H9 (cell line): ENCODE measurements at regions not wholly inside any gene's neighbourhood (a gene's known extent, or its start where the extent isn't known, plus 50 kb on each side); places are given as distances from the start of the nearest gene placed in this dataset.
"Not testable (repeated sequence)": the region's sequence is repeated elsewhere in the genome, so short reads cannot be mapped to it uniquely, and the experiment has no call there.

Experiments used
- DNase-seq: peaks from one replicate; pipeline ENCODE4 v3.0.0-alpha.2; 2017
- H2AFZ ChIP-seq: one replicate; pipeline ENCODE4 v1.6.1; 2013; ENCODE audit warnings: mild to moderate bottlenecking, low read length, control low read depth, moderate library complexity
- H2AK5ac ChIP-seq: 2 replicates; pipeline ENCODE4 v1.6.1; 2013; ENCODE audit warnings: low read length, control low read depth, mixed read lengths; ENCODE audit not compliant: insufficient read length
- H2BK120ac ChIP-seq: one replicate; pipeline ENCODE4 v1.6.1; 2013; ENCODE audit warnings: low read depth, mild to moderate bottlenecking, low read length, control low read depth, inconsistent platforms; ENCODE audit not compliant: poor library complexity, severe bottlenecking
- H2BK12ac ChIP-seq: 2 replicates; pipeline ENCODE4 v1.6.1; 2013; ENCODE audit warnings: low read length, control low read depth, mixed read lengths, low read depth; ENCODE audit not compliant: insufficient read length
- H2BK15ac ChIP-seq: 2 replicates; pipeline ENCODE4 v1.6.1; 2013; ENCODE audit warnings: low read depth, low read length, control low read depth
- H2BK20ac ChIP-seq: one replicate; pipeline ENCODE4 v1.6.1; 2013; ENCODE audit warnings: low read depth, mild to moderate bottlenecking, low read length, control low read depth, inconsistent platforms; ENCODE audit not compliant: poor library complexity, severe bottlenecking
- H2BK5ac ChIP-seq: 2 replicates; pipeline ENCODE4 v1.6.1; 2013; ENCODE audit warnings: low read length, control low read depth, mixed read lengths; ENCODE audit not compliant: insufficient read length
- H3K14ac ChIP-seq: 2 replicates; pipeline ENCODE4 v1.6.1; 2013; ENCODE audit warnings: low read length, control low read depth; ENCODE audit not compliant: insufficient read depth
- H3K18ac ChIP-seq: 2 replicates; pipeline ENCODE4 v1.6.1; 2013; ENCODE audit warnings: low read depth, mild to moderate bottlenecking, mixed read lengths, low read length, control low read depth; ENCODE audit not compliant: insufficient read length
- H3K23ac ChIP-seq: 2 replicates; pipeline ENCODE4 v1.6.1; 2013; ENCODE audit warnings: low read length, control low read depth, mixed read lengths, low read depth; ENCODE audit not compliant: insufficient read length
- H3K23me2 ChIP-seq: 2 replicates; pipeline ENCODE4 v1.6.1; 2013; ENCODE audit warnings: low read depth, mild to moderate bottlenecking, mixed read lengths, low read length, control low read depth; ENCODE audit not compliant: insufficient read length, poor library complexity, severe bottlenecking
- H3K27ac ChIP-seq: 2 replicates; pipeline ENCODE4 v1.5.1; 2013; ENCODE audit warnings: low read length, control low read depth, mixed read lengths, low read depth; ENCODE audit not compliant: insufficient read length
- H3K27me3 ChIP-seq: 2 replicates; pipeline ENCODE4 v1.6.1; 2013; ENCODE audit warnings: low read length, control low read depth, inconsistent platforms; ENCODE audit not compliant: insufficient read depth
- H3K4ac ChIP-seq: 2 replicates; pipeline ENCODE4 v1.6.1; 2013; ENCODE audit warnings: low read depth, mild to moderate bottlenecking, control low read depth, inconsistent platforms, low read length, moderate library complexity
- H3K4me1 ChIP-seq: 2 replicates; pipeline ENCODE4 v1.6.1; 2013; ENCODE audit warnings: low read length, control low read depth, inconsistent platforms; ENCODE audit not compliant: insufficient read depth
- H3K4me2 ChIP-seq: 2 replicates; pipeline ENCODE4 v1.6.1; 2013; ENCODE audit warnings: low read length, control low read depth, mixed read lengths; ENCODE audit not compliant: insufficient read length, insufficient read depth
- H3K56ac ChIP-seq: 2 replicates; pipeline ENCODE4 v1.6.1; 2013; ENCODE audit warnings: low read depth, mild to moderate bottlenecking, mixed read lengths, low read length, control low read depth; ENCODE audit not compliant: insufficient read length
- H3K79me1 ChIP-seq: 2 replicates; pipeline ENCODE4 v1.6.1; 2013; ENCODE audit warnings: low read depth, mild to moderate bottlenecking, moderate library complexity, low read length, control low read depth, inconsistent platforms; ENCODE audit not compliant: insufficient read depth, poor library complexity, severe bottlenecking
- H3K79me2 ChIP-seq: 2 replicates; pipeline ENCODE4 v1.6.1; 2013; ENCODE audit warnings: low read length, control low read depth, inconsistent platforms; ENCODE audit not compliant: insufficient read depth
- H3K9ac ChIP-seq: 2 replicates; pipeline ENCODE4 v1.6.1; 2013; ENCODE audit warnings: low read length, control low read depth, mixed read lengths; ENCODE audit not compliant: insufficient read length; ENCODE audit errors: extremely low read depth
- H3K9me3 ChIP-seq: one replicate; pipeline ENCODE4 v1.6.1; 2013; ENCODE audit warnings: low read depth, low read length, inconsistent platforms; ENCODE audit not compliant: control insufficient read depth
- H3T11ph ChIP-seq: one replicate; pipeline ENCODE4 v1.6.1; 2013; ENCODE audit warnings: mild to moderate bottlenecking, low read length, control low read depth, inconsistent platforms
- H4K20me1 ChIP-seq: one replicate; pipeline ENCODE4 v1.6.1; 2013; ENCODE audit not compliant: control insufficient read depth, insufficient read length, insufficient read depth
- H4K5ac ChIP-seq: 2 replicates; pipeline ENCODE4 v1.6.1; 2013; ENCODE audit warnings: low read depth, mild to moderate bottlenecking, mixed read lengths, low read length, control low read depth; ENCODE audit not compliant: insufficient read length
- H4K8ac ChIP-seq: replicated peaks from 2 replicates; pipeline ENCODE4 v1.6.1; 2013; ENCODE audit warnings: low read length, control low read depth, mixed read lengths, low read depth; ENCODE audit not compliant: insufficient read length
- H4K91ac ChIP-seq: 2 replicates; pipeline ENCODE4 v1.6.1; 2013; ENCODE audit warnings: low read depth, mild to moderate bottlenecking, moderate library complexity, mixed read lengths, low read length, control low read depth; ENCODE audit not compliant: insufficient read length
- H3K27ac Mint-ChIP-seq, 3 experiments: 2 replicates in 2 of 3; 3 replicates in 1 of 3; pipeline ENCODE4 v1.8.0; 2020 to 2021; ENCODE audit warnings: mixed read lengths in 3 of 3, mild to moderate bottlenecking in 1 of 3, moderate library complexity in 1 of 3
- H3K27me3 Mint-ChIP-seq: 2 replicates; pipeline ENCODE4 v1.8.0; 2021; ENCODE audit warnings: low read depth, mild to moderate bottlenecking, moderate library complexity, mixed read lengths
- H3K36me3 Mint-ChIP-seq, 3 experiments: 2 replicates in 2 of 3; 3 replicates in 1 of 3; pipeline ENCODE4 v1.8.0; 2020 to 2021; ENCODE audit warnings: low read depth in 3 of 3, mixed read lengths in 3 of 3; ENCODE audit not compliant: insufficient read depth in 1 of 3
- H3K4me1 Mint-ChIP-seq, 2 experiments: 2 replicates each; pipeline ENCODE4 v1.8.0; 2020; ENCODE audit warnings: mixed read lengths in 2 of 2
- H3K4me3 Mint-ChIP-seq, 2 experiments: 2 replicates in 1 of 2; 3 replicates in 1 of 2; pipeline ENCODE4 v1.8.0; 2020 to 2021; ENCODE audit warnings: mild to moderate bottlenecking in 2 of 2, mixed read lengths in 2 of 2, moderate library complexity in 1 of 2
- H3K9me3 Mint-ChIP-seq, 2 experiments: 2 replicates in 1 of 2; 3 replicates in 1 of 2; pipeline ENCODE4 v1.8.0; 2020; ENCODE audit warnings: mild to moderate bottlenecking in 2 of 2, mixed read lengths in 2 of 2, moderate library complexity in 1 of 2
- CTCF ChIP-seq: fragments of 200-600 bp; sonication (generic); conservative IDR thresholded peaks from 3 replicates; pipeline ENCODE4 v1.8.0; 2021; ENCODE audit warnings: antibody characterized with exemption, mild to moderate bottlenecking
- WGBS: extraction: QIAGEN DNeasy Blood & Tissue Kit; methylation state at CpG from one replicate; pipeline ENCODE4 v1.1.7; 2013; ENCODE audit warnings: missing lambda C conversion rate, low lambda C conversion rate, mixed read lengths; ENCODE audit not compliant: insufficient read length; ENCODE audit errors: extremely low coverage; 5-methylcytosine and 5-hydroxymethylcytosine counted together

- Mint-ChIP-seq H3K36me3 (no peaks in the 10 kb centered on the region), H3K4me1 (peaks cover 0 to 3% of the 10 kb centered on the region in 2 experiments; a peak in 1 of 4 replicates), H3K27me3 (no peaks in the 10 kb centered on the region), H3K9me3 (no peaks in the 10 kb centered on the region), H3K4me3 (no peak overlapping the region), H3K27ac (no peak overlapping the region)
- Histone ChIP-seq H2AFZ (no peak overlapping the region), H3K14ac (no peak overlapping the region), H2AK5ac (no peak overlapping the region), H2BK12ac (no peak overlapping the region), H3K4me2 (no peak overlapping the region), H3K23ac (no peak overlapping the region), H3K4ac (no peak overlapping the region), H4K20me1 (no peaks in the 10 kb centered on the region), H2BK120ac (no peak overlapping the region), H4K8ac (no peak overlapping the region), H3K79me2 (no peaks in the 10 kb centered on the region), H3K79me1 (no peaks in the 10 kb centered on the region), H3K56ac (no peak overlapping the region), H4K91ac (no peak overlapping the region), H3K9ac (no peak overlapping the region), H2BK5ac (no peak overlapping the region), H3K9me3 (no peaks in the 10 kb centered on the region), H3K18ac (no peak overlapping the region), H3K23me2 (no peaks in the 10 kb centered on the region), H3K27ac (no peak overlapping the region), H3T11ph (no peak overlapping the region), H4K5ac (no peak overlapping the region), H2BK20ac (no peak overlapping the region), H3K4me1 (no peaks in the 10 kb centered on the region), H3K27me3 (no peaks in the 10 kb centered on the region), H2BK15ac (no peak overlapping the region)
- no CpG with 5 or more reads among the region's 3 CpGs for WGBS
- no peak for TF ChIP-seq CTCF
- no peak for DNase-seq
These were observed 110.5 kb upstream of the AHI1 start for GRCh38 chr6:135608031-135608430.

- H3K27me3 Mint-ChIP-seq, H3K79me1 ChIP-seq, H3K9me3 Mint-ChIP-seq, H4K20me1 ChIP-seq, H3K9me3 ChIP-seq, H2BK120ac ChIP-seq, H4K5ac ChIP-seq, DNase-seq, H2BK12ac ChIP-seq, H3K9ac ChIP-seq, H3K4me1 Mint-ChIP-seq, H3K79me2 ChIP-seq, H3K23me2 ChIP-seq, H2AFZ ChIP-seq, H3K27ac Mint-ChIP-seq, H4K8ac ChIP-seq, H2AK5ac ChIP-seq, H4K91ac ChIP-seq, H3T11ph ChIP-seq, H2BK5ac ChIP-seq, H3K36me3 Mint-ChIP-seq, H3K4ac ChIP-seq, H3K23ac ChIP-seq, H3K56ac ChIP-seq, H3K14ac ChIP-seq, H2BK20ac ChIP-seq, H2BK15ac ChIP-seq, H3K4me3 Mint-ChIP-seq, H3K4me2 ChIP-seq, H3K27me3 ChIP-seq, H3K4me1 ChIP-seq, H3K27ac ChIP-seq, H3K18ac ChIP-seq: not testable (repeated sequence)
- WGBS: no CpG with 5 or more reads among the region's 6 CpGs
These were observed 112.7 kb upstream of the AHI1 start for GRCh38 chr6:135610192-135610591.
